SK-N-MC (cell line): ENCODE measurements at regions not wholly inside any gene's neighbourhood (a gene's known extent, or its start where the extent isn't known, plus 50 kb on each side); places are given as distances from the start of the nearest gene placed in this dataset.

Experiments used
- EZH2 ChIP-seq: fragments of 200-600 bp; sonication (generic); IDR thresholded peaks from one replicate; pipeline ENCODE4 v1.6.1; 2017; ENCODE audit warnings: antibody characterized with exemption
- POLR2AphosphoS5 ChIP-seq: IDR thresholded peaks from 2 replicates; pipeline ENCODE4 v1.6.1; 2012; ENCODE audit warnings: mild to moderate bottlenecking, low read depth, low read length, borderline replicate concordance

DNA sequence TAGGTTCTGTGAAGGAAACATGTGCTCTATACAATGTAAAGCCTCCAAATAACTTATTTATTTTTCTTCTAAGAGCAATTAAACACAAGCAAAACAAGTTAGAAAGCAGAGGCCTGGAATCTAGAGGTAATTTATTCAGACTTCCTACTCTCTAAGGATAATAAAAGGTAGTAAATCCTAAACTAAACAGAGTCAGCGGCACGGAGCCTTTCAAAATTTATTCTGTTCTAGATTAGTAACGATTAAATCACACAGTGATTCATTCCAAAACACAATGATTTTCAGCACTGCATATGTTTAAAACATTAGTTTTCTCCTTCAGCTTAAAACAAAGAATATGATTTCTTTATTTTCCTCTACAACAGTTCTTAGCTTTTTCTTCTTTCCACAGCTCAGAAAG lies 160.9 kb downstream of the FBXO15 start:
- TF ChIP-seq EZH2 (no peak), POLR2AphosphoS5 (no peak)
